DMS 273 treated with DMSO at 0.1 percent for 48 hours (cell line): ENCODE measurements at regions not wholly inside any gene's neighbourhood (a gene's known extent, or its start where the extent isn't known, plus 50 kb on each side); places are given as distances from the start of the nearest gene placed in this dataset.

Source experiments
- DNase-seq: peaks from one replicate; lab custom pipeline; 2025; lab: John Stamatoyannopoulos, UW

GRCh38 chr6:95357380-95358020 lies 219.8 kb upstream of the MANEA start:
- no peak for DNase-seq

DNA sequence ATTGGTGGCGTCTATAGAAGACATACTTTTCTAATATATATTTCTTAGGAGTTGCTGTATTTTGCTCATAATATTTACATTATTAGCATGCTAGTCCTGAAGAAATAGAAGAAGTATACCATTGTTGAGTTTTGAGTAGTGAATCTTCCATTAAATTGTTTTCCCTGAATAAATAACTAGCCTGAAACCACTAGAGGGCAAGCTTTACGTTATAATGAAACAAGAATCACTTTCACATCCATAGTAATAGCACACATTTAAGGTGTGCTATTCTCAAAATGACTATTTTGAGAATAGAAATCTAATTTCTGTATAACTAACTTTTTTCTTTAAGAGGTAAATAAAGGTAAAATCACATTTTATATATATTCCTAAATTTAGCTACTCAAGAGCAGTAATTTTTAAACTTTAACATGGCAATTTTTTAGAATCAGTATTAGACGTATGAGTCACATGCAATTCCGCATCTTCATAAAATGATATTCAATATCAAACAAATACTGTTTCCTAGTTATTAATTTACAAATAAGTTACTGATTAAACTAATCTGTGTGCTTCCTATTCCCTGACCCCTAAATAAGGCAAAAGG lies 213.2 kb upstream of the MANEA start:
- DNase-seq, result no peak

DNA sequence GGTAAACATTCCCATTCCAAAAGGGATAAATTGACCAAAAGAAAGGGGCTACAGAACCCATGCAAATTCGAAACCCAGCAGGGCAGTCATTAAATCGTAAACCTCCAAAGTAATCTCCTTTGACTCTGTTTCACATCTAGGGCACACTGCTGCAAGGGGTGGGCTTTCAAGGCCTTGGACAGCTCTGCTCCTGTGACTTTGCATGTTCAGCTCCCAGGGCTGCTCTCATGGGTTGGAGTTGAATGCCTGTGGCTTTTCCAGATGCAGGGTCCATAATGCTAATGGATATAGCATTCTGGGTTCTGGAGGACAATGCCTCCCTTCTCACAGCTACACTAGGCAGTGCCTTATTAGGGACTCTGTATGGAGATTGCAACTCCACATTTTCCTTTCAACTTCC lies 211.9 kb upstream of the MANEA start:
- no peak for DNase-seq

- no peak for DNase-seq
These were observed 210.9 kb upstream of the MANEA start for GRCh38 chr6:95366414-95366813.

- no peak for DNase-seq
These were observed 193.5 kb upstream of the MANEA start for GRCh38 chr6:95383878-95384277.

- no peak for DNase-seq
These were observed 192.3 kb upstream of the MANEA start for GRCh38 chr6:95384988-95385387.

- no peak for DNase-seq
These were observed 189.5 kb upstream of the MANEA start for GRCh38 chr6:95387845-95388244.

DNA sequence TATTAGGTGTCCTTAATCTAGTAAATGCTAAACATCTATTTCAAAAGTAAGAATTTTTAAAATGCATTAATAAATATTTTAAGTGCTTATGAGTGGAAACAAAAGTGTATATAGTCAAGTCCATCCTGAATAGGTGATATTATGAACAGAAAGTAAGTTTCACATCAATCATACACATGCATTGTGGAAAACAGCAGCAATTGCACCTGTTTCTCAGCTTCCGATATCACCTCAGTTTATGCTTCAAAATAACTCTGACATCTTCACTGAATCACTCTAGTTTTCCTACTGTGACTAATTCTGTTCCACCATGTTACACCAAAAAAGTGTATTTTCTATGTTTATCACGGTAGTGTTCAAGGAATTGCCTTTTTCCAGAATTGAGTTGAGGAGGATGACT lies 172.6 kb upstream of the MANEA start:
- no peak for DNase-seq

- DNase-seq, result no peak
These were observed 169.2 kb upstream of the MANEA start for GRCh38 chr6:95408111-95408510.

DNA sequence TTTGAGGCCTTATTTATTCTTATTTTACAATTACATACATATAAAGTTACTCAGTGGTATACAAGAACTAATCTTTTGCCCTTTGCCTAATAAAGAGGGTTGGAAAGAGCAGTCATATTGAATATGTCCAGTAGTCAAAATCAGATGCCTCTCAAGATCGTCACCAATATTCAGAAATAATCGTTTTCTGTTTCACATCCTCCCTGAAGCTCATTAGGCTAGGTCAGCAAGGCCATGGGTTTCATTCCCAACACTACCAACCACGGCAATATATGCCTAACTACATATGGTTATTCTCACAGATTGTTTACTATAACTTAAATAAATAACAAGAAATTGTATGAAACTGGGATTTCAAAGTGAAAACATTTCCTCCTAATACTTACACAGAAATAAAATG lies 167.2 kb upstream of the MANEA start:
- DNase-seq, result no peak

DNA sequence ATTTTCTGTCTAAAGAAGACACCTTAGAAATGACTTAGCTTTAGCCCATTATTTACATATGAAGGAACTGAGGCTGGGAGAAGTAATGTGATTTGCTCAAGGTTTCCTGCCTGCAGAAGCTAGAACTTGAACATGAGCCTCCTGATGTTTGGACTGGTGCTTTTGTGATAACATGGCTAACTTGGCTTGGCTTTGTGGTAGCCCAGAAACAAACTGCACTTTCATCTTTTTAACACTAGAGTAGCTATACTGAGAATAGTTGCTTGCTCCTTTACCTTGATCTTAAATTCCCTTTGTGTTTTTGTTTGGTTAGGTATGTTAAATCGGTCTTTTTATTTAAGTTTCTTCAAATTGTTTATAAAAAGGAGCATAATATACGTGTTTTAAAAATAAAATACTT lies 163.5 kb upstream of the MANEA start:
- no peak for DNase-seq

DNA sequence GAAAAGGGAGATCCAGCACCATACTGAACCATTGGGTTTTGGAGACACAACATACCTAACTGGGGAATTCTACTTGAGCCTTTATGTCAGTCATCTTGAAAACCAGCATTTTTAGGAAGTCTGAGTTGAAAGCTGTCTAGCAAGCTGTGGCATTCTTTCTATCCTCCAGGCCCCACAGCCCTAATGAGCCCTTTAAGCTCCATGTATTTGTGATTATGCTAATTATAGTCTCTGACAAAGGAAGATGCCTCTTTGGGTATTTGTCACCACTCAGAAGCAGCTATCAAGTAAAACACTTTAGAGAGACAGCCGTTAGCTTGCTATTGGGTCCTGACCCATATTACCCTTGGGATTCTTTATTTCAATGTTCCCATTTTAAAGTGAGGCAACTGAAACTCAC lies 159.5 kb upstream of the MANEA start:
- DNase-seq, result no peak

GRCh38 chr6:95420792-95421191 lies 156.5 kb upstream of the MANEA start:
- DNase-seq, result no peak

GRCh38 chr6:95423331-95423730 lies 154.0 kb upstream of the MANEA start:
- DNase-seq, result no peak

GRCh38 chr6:95431637-95432228 lies 145.6 kb upstream of the MANEA start:
- DNase-seq, result peak; percentile 7

- DNase-seq, result no peak
These were observed 137.6 kb upstream of the MANEA start for GRCh38 chr6:95439741-95440140.

- no peak for DNase-seq
These were observed 129.1 kb upstream of the MANEA start for GRCh38 chr6:95448208-95448607.

DNA sequence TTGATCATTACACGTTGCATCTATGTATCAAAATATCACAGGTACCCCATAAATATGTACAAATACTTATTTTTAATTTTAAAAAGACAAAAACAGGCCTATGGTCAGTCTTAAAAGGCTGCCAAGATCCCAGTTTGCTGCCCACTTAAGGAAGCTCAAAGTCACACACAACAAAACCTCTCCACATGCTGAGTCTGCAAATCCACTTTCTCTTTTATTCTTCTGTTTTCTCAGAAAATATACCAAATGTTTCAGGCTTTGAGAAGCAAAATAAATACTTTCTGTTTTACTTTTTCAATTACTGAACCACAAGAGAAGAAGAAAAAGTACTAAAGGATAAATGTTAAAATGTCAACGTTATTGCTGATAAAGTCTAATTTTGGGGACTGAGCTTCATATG lies 107.8 kb upstream of the MANEA start:
- no peak for DNase-seq

GRCh38 chr6:95478941-95479340 lies 98.4 kb upstream of the MANEA start:
- DNase-seq, result no peak

GRCh38 chr6:95487817-95488216 lies 89.5 kb upstream of the MANEA start:
- no peak for DNase-seq

DNA sequence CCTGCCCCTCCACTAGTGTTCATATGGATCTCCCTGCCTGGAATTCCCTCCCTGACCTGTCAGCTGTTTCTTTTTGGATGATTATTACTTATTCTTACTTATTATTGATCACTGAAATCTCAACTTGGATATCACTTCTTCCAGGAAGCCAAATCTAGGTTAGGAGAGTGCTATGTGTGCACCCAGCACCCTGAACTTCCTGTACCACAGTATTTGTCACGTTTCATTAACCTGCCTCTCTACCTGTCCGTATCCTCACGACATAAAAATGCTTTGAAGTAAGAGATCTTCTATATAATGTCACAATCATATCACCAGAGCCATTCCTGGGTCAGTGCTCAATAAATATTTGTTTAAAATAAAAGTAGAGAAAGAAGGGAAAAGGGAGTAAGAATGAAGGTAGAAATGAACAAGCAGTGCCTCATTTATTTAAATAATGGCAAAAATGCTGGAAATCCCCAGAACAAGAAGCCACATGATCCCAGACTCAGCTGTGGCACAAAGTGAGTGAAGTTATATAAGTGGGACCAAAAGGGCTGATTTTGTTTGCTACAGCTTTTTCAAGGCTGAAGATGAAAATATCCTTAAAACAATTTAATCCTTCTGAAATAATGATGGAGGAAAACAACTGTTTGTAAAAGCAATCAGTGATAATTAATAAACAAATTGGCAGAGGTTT lies 88.0 kb upstream of the MANEA start:
- DNase-seq, result no peak

GRCh38 chr6:95496769-95497426 lies 80.4 kb upstream of the MANEA start:
- DNase-seq, result no peak
